GM19238 (cell line): ENCODE measurements at regions not wholly inside any gene's neighbourhood (a gene's known extent, or its start where the extent isn't known, plus 50 kb on each side); places are given as distances from the start of the nearest gene placed in this dataset.
"Not testable (repeated sequence)": the region's sequence is repeated elsewhere in the genome, so short reads cannot be mapped to it uniquely, and the experiment has no call there.

ENCODE experiments used
- DNase-seq: peaks from one replicate; pipeline ENCODE4 v3.0.0; 2011; ENCODE audit warnings: low spot score; ENCODE audit not compliant: insufficient read length

- DNase-seq, result no peak
Observed at GRCh38 chrX:137878401-137878800, 312.5 kb downstream of the ZIC3 start.

- no peak for DNase-seq
Observed at GRCh38 chrX:137882960-137883359, 317.0 kb downstream of the ZIC3 start.

- DNase-seq, result not testable (repeated sequence)
Observed at GRCh38 chrX:137884813-137885212, 318.9 kb downstream of the ZIC3 start.

- no peak for DNase-seq
Observed at GRCh38 chrX:137891431-137891830, 325.5 kb downstream of the ZIC3 start.

GRCh38 chrX:137896123-137896522 is 330.2 kb downstream of the ZIC3 start:
- DNase-seq, result no peak

- no peak for DNase-seq
Observed at GRCh38 chrX:137915466-137915865, 349.5 kb downstream of the ZIC3 start.

GRCh38 chrX:137916090-137916746 is 350.3 kb downstream of the ZIC3 start:
- no peak for DNase-seq

- DNase-seq, result no peak
Observed at GRCh38 chrX:137926090-137926489, 360.2 kb downstream of the ZIC3 start.

GRCh38 chrX:137929951-137930350 is 364.0 kb downstream of the ZIC3 start:
- DNase-seq, result no peak

- DNase-seq, result no peak
Observed at GRCh38 chrX:137930533-137930932, 364.6 kb downstream of the ZIC3 start.

- DNase-seq, result not testable (repeated sequence)
Observed at GRCh38 chrX:137934214-137934613, 368.3 kb downstream of the ZIC3 start.

- DNase-seq, result not testable (repeated sequence)
Observed at GRCh38 chrX:137934887-137935286, 369.0 kb downstream of the ZIC3 start.

- no peak for DNase-seq
Observed at GRCh38 chrX:137945470-137945869, 379.5 kb downstream of the ZIC3 start.

- DNase-seq, result no peak
Observed at GRCh38 chrX:137969191-137969590, 403.3 kb downstream of the ZIC3 start.

GRCh38 chrX:137982472-137983172 is 416.7 kb downstream of the ZIC3 start:
- no peak for DNase-seq

GRCh38 chrX:137988470-137988869 is 422.5 kb downstream of the ZIC3 start:
- no peak for DNase-seq

GRCh38 chrX:137998619-137999018 is 432.7 kb downstream of the ZIC3 start:
- DNase-seq, result no peak

- DNase-seq, result no peak
Observed at GRCh38 chrX:137999071-137999470, 433.1 kb downstream of the ZIC3 start.

- no peak for DNase-seq
Observed at GRCh38 chrX:137999552-137999951, 433.6 kb downstream of the ZIC3 start.

GRCh38 chrX:138001226-138001625 is 435.3 kb downstream of the ZIC3 start:
- DNase-seq, result no peak

GRCh38 chrX:138006180-138006579 is 440.3 kb downstream of the ZIC3 start:
- no peak for DNase-seq

GRCh38 chrX:138008281-138008680 is 442.4 kb downstream of the ZIC3 start:
- DNase-seq, result no peak

GRCh38 chrX:138011468-138011867 is 445.5 kb downstream of the ZIC3 start:
- no peak for DNase-seq
